ENCODE measurements at regions not wholly inside any gene's neighbourhood (a gene's known extent, or its start where the extent isn't known, plus 50 kb on each side); places are given as distances from the start of the nearest gene placed in this dataset.
"Not testable (repeated sequence)": the region's sequence is repeated elsewhere in the genome, so short reads cannot be mapped to it uniquely, and the experiment has no call there.

GRCh38 chr2:187610450-187610849 lies 56.2 kb upstream of the TFPI start:
- H3K36me3 ChIP-seq (ENCODE audit: insufficient read depth in 1 of 2, low read depth in 1 of 2); H3K4me3 ChIP-seq; H3K27me3 ChIP-seq (ENCODE audit: insufficient read depth in 3 of 3, low read length in 2 of 3); intact Hi-C loops (cut with DNase I); H3K4me1 ChIP-seq; H3K27ac ChIP-seq; DNase-seq; ATAC-seq; H3K9me3 ChIP-seq: not testable (repeated sequence)
- 82 to 91% (median 86%) methylated on average over 2 of the region's 2 CpGs for WGBS, 3 donors

- TF ChIP-seq, protein P1, sequence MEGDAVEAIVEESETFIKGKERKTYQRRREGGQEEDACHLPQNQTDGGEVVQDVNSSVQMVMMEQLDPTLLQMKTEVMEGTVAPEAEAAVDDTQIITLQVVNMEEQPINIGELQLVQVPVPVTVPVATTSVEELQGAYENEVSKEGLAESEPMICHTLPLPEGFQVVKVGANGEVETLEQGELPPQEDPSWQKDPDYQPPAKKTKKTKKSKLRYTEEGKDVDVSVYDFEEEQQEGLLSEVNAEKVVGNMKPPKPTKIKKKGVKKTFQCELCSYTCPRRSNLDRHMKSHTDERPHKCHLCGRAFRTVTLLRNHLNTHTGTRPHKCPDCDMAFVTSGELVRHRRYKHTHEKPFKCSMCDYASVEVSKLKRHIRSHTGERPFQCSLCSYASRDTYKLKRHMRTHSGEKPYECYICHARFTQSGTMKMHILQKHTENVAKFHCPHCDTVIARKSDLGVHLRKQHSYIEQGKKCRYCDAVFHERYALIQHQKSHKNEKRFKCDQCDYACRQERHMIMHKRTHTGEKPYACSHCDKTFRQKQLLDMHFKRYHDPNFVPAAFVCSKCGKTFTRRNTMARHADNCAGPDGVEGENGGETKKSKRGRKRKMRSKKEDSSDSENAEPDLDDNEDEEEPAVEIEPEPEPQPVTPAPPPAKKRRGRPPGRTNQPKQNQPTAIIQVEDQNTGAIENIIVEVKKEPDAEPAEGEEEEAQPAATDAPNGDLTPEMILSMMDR (IDR thresholded peaks at IDR 0.05), result no peak
Observed at GRCh38 chr2:187612857-187613256, 58.6 kb upstream of the TFPI start.

GRCh38 chr2:187614756-187615155 lies 60.5 kb upstream of the TFPI start:
- H3K27ac ChIP-seq, result no peak overlapping the region
- TF ChIP-seq, protein P1 (IDR thresholded peaks at IDR 0.05), result no peak
- H3K27me3 ChIP-seq (ENCODE audit: insufficient read depth in 3 of 3, low read length in 2 of 3), result no peaks in the 10 kb centered on the region
- intact Hi-C loops (cut with DNase I), result no loop called here
- ATAC-seq (no peak), DNase-seq (no peak)
- no peaks in the 10 kb centered on the region for H3K9me3 ChIP-seq
- no peaks in the 10 kb centered on the region for H3K36me3 ChIP-seq (ENCODE audit: insufficient read depth in 1 of 2, low read depth in 1 of 2)
- 21 to 46% (median 36%) methylated on average over 2 of the region's 2 CpGs for WGBS, 3 donors
- H3K4me1 ChIP-seq, result peaks cover 12% of the 10 kb centered on the region
- H3K4me3 ChIP-seq, result no peak overlapping the region

More at GRCh38 chr2:187612857-187613256, 58.6 kb upstream of the TFPI start:
- Histone ChIP-seq H3K27me3 (ENCODE audit: insufficient read depth in 3 of 3, low read length in 2 of 3) (no peaks in the 10 kb centered on the region), H3K9me3 (no peaks in the 10 kb centered on the region), H3K36me3 (ENCODE audit: insufficient read depth in 1 of 2, low read depth in 1 of 2) (no peaks in the 10 kb centered on the region), H3K4me3 (no peak overlapping the region), H3K4me1 (peaks cover 6% of the 10 kb centered on the region), H3K27ac (no peak overlapping the region)
- 35 to 70% (median 43%) methylated on average over 1 of the region's 1 CpG for WGBS, 3 donors
- ATAC-seq (no peak), DNase-seq (no peak)
- intact Hi-C loops (cut with DNase I), result no loop called here

GRCh38 chr2:187615364-187615763 lies 61.1 kb upstream of the TFPI start:
- no peaks in the 10 kb centered on the region for H3K36me3 ChIP-seq (ENCODE audit: insufficient read depth in 1 of 2, low read depth in 1 of 2)
- no peaks in the 10 kb centered on the region for H3K9me3 ChIP-seq
- WGBS, 3 donors, result 57 to 67% (median 66%) methylated on average over 4 of the region's 4 CpGs
- intact Hi-C loops (cut with DNase I), result no loop called here
- H3K27ac ChIP-seq, result no peak overlapping the region
- no peak overlapping the region for H3K4me3 ChIP-seq
- H3K27me3 ChIP-seq (ENCODE audit: insufficient read depth in 3 of 3, low read length in 2 of 3), result no peaks in the 10 kb centered on the region
- peaks cover 12% of the 10 kb centered on the region for H3K4me1 ChIP-seq
- no peak for DNase-seq
- no peak for ATAC-seq
- TF ChIP-seq, protein P1 (IDR thresholded peaks at IDR 0.05), result no peak

GRCh38 chr2:187615902-187616301 lies 61.7 kb upstream of the TFPI start:
- Histone ChIP-seq H3K4me1 (peaks cover 12% of the 10 kb centered on the region), H3K36me3 (ENCODE audit: insufficient read depth in 1 of 2, low read depth in 1 of 2) (no peaks in the 10 kb centered on the region), H3K27me3 (ENCODE audit: insufficient read depth in 3 of 3, low read length in 2 of 3) (no peaks in the 10 kb centered on the region), H3K9me3 (no peaks in the 10 kb centered on the region), H3K4me3 (no peak overlapping the region), H3K27ac (no peak overlapping the region)
- ATAC-seq (no peak), DNase-seq (no peak)
- intact Hi-C loops (cut with DNase I), result no loop called here
- 92 to 100% (median 97%) methylated on average over 1 of the region's 1 CpG for WGBS, 3 donors
- TF ChIP-seq, protein P1 (IDR thresholded peaks at IDR 0.05), result no peak
